22Rv1 (cell line): ENCODE measurements at regions not wholly inside any gene's neighbourhood (a gene's known extent, or its start where the extent isn't known, plus 50 kb on each side); places are given as distances from the start of the nearest gene placed in this dataset.

Source experiments
- CTCF ChIP-seq: fragments of 450-650 bp; IDR thresholded peaks from 2 replicates; pipeline ENCODE4 v1.5.1; 2017; ENCODE audit warnings: mild to moderate bottlenecking
- ZFX ChIP-seq: fragments of 450-650 bp; IDR thresholded peaks from 2 replicates; pipeline ENCODE4 v1.6.1; 2017; ENCODE audit warnings: antibody characterized with exemption, borderline replicate concordance

- TF ChIP-seq CTCF (no peak), ZFX (no peak)
These were observed 542.7 kb upstream of the MDFIC2 start for GRCh38 chr3:70855149-70855548.
